Activated CD8-positive, alpha-beta T cell treated with anti-CD3 and anti-CD28 coated beads for 36 hours (primary cell): ENCODE measurements at regions not wholly inside any gene's neighbourhood (a gene's known extent, or its start where the extent isn't known, plus 50 kb on each side); places are given as distances from the start of the nearest gene placed in this dataset.

Experiments used
- ATAC-seq: fragments of 200-7000 bp; cut with Tn5 transposase; one replicate; pipeline ENCODE4 v1.10.0; 2021; ENCODE audit warnings: mild to moderate bottlenecking, moderate library complexity
- CTCF ChIA-PET: fragments of 350-600 bp; sonication (Branson Sonifier 250); formaldehyde crosslinking; loops from one replicate; lab custom pipeline; 2021; ENCODE audit warnings: antibody characterized with exemption; lab: Charles Lee
- POLR2A ChIA-PET: fragments of 350-600 bp; sonication (Branson Sonifier 250); formaldehyde crosslinking; loops from one replicate; lab custom pipeline; 2021; ENCODE audit warnings: antibody characterized with exemption; lab: Charles Lee
- DNase-seq: peaks from one replicate; pipeline ENCODE4 v3.0.0-alpha.2; 2020
- H3K27ac Mint-ChIP-seq: one replicate; pipeline ENCODE4 v1.8.0; 2021; ENCODE audit warnings: mild to moderate bottlenecking, mixed read lengths
- H3K27me3 Mint-ChIP-seq: one replicate; pipeline ENCODE4 v1.8.0; 2021; ENCODE audit warnings: mixed read lengths
- H3K36me3 Mint-ChIP-seq: one replicate; pipeline ENCODE4 v1.8.0; 2021; ENCODE audit warnings: low read depth, mixed read lengths
- H3K4me1 Mint-ChIP-seq: one replicate; pipeline ENCODE4 v1.8.0; 2021; ENCODE audit warnings: low read depth, mixed read lengths
- H3K4me3 Mint-ChIP-seq: one replicate; pipeline ENCODE4 v1.8.0; 2021; ENCODE audit warnings: mild to moderate bottlenecking, moderate library complexity, mixed read lengths
- H3K9me3 Mint-ChIP-seq: one replicate; pipeline ENCODE4 v1.8.0; 2021; ENCODE audit warnings: mixed read lengths
- CTCF ChIP-seq: fragments of 200-600 bp; IDR thresholded peaks from one replicate; pipeline ENCODE4 v1.8.0; 2022; ENCODE audit warnings: antibody characterized with exemption, mild to moderate bottlenecking
- intact Hi-C: fragments of 100-400 bp; cut with micrococcal nuclease; formaldehyde crosslinking; loops from one replicate; pipeline ENCODE4 v1.10.0; 2022

- no peak for DNase-seq
- H3K27ac Mint-ChIP-seq: no peak overlapping the region
- H3K4me3 Mint-ChIP-seq: no peak overlapping the region
- H3K27me3 Mint-ChIP-seq: peaks cover 2% of the 10 kb centered on the region
- TF ChIP-seq CTCF: no peak
- ChIA-PET CTCF (no interaction called here), POLR2A (no interaction called here)
- no peaks in the 10 kb centered on the region for H3K9me3 Mint-ChIP-seq
- no peaks in the 10 kb centered on the region for H3K4me1 Mint-ChIP-seq
- intact Hi-C loops: no loop called here
- no peak for ATAC-seq
- H3K36me3 Mint-ChIP-seq: no peaks in the 10 kb centered on the region
Observed at GRCh38 chr18:77866351-77866750, 616.7 kb downstream of the GALR1 start.

GRCh38 chr18:77870199-77870598, 620.6 kb downstream of the GALR1 start:
- CTCF ChIA-PET: no interaction called here
- no peak for ATAC-seq
- intact Hi-C loops: no loop called here

GRCh38 chr18:77870894-77871293, 621.2 kb downstream of the GALR1 start:
- H3K9me3 Mint-ChIP-seq: no peaks in the 10 kb centered on the region
- ChIA-PET POLR2A (no interaction called here), CTCF (no interaction called here)
- ATAC-seq (no peak), DNase-seq (no peak)
- H3K27ac Mint-ChIP-seq: no peak overlapping the region
- intact Hi-C loops: no loop called here
- H3K4me3 Mint-ChIP-seq: no peak overlapping the region
- H3K4me1 Mint-ChIP-seq: no peaks in the 10 kb centered on the region
- no peaks in the 10 kb centered on the region for H3K36me3 Mint-ChIP-seq
- no peak for TF ChIP-seq CTCF
- peaks cover 2% of the 10 kb centered on the region for H3K27me3 Mint-ChIP-seq

More at GRCh38 chr18:77870199-77870598, 620.6 kb downstream of the GALR1 start:
- no peaks in the 10 kb centered on the region for H3K36me3 Mint-ChIP-seq
- no peak for TF ChIP-seq CTCF
- peaks cover 2% of the 10 kb centered on the region for H3K27me3 Mint-ChIP-seq
- no peak for DNase-seq
- no peaks in the 10 kb centered on the region for H3K9me3 Mint-ChIP-seq
- H3K27ac Mint-ChIP-seq: no peak overlapping the region
- H3K4me3 Mint-ChIP-seq: no peak overlapping the region
- POLR2A ChIA-PET: no interaction called here
- H3K4me1 Mint-ChIP-seq: no peaks in the 10 kb centered on the region

- no peaks in the 10 kb centered on the region for H3K36me3 Mint-ChIP-seq
- H3K9me3 Mint-ChIP-seq: no peaks in the 10 kb centered on the region
- DNase-seq (no peak), ATAC-seq (no peak)
- TF ChIP-seq CTCF: no peak
- H3K4me3 Mint-ChIP-seq: no peak overlapping the region
- intact Hi-C loops: no loop called here
- H3K27me3 Mint-ChIP-seq: peaks cover 2% of the 10 kb centered on the region
- H3K27ac Mint-ChIP-seq: no peak overlapping the region
- ChIA-PET POLR2A (no interaction called here), CTCF (interaction anchor here (1.1 kb wide), 1 partner anchor 28 kb away, joined by 3 read pairs; no protein-coding TSS in a partner anchor)
- no peaks in the 10 kb centered on the region for H3K4me1 Mint-ChIP-seq
Observed at GRCh38 chr18:77872166-77872565, 622.5 kb downstream of the GALR1 start.

- intact Hi-C loops: no loop called here
- DNase-seq: no peak
- no peaks in the 10 kb centered on the region for H3K36me3 Mint-ChIP-seq
- H3K4me1 Mint-ChIP-seq: no peaks in the 10 kb centered on the region
- ChIA-PET POLR2A (no interaction called here), CTCF (no interaction called here)
- no peak overlapping the region for H3K4me3 Mint-ChIP-seq
- no peaks in the 10 kb centered on the region for H3K27me3 Mint-ChIP-seq
- H3K27ac Mint-ChIP-seq: no peak overlapping the region
- no peak for ATAC-seq
- H3K9me3 Mint-ChIP-seq: no peaks in the 10 kb centered on the region
- no peak for TF ChIP-seq CTCF
Observed at GRCh38 chr18:77876319-77876865, 626.7 kb downstream of the GALR1 start.
